ENCODE measurements at regions not wholly inside any gene's neighbourhood (a gene's known extent, or its start where the extent isn't known, plus 50 kb on each side); places are given as distances from the start of the nearest gene placed in this dataset.
"Not testable (repeated sequence)": the region's sequence is repeated elsewhere in the genome, so short reads cannot be mapped to it uniquely, and the experiment has no call there.

- not testable (repeated sequence) for TF ChIP-seq CTCF (conservative IDR thresholded peaks at IDR 0.05); ZFX (IDR thresholded peaks at IDR 0.05)
Measured at GRCh38 chr6:167753281-167753680, 73.4 kb upstream of the AFDN start.
